ENCODE measurements at regions not wholly inside any gene's neighbourhood (a gene's known extent, or its start where the extent isn't known, plus 50 kb on each side); places are given as distances from the start of the nearest gene placed in this dataset.
"Not testable (repeated sequence)": the region's sequence is repeated elsewhere in the genome, so short reads cannot be mapped to it uniquely, and the experiment has no call there.

- Histone ChIP-seq H3K4me3 (ENCODE audit: low read depth, low read length) (no peak overlapping the region), H3K79me2 (ENCODE audit: control insufficient read depth, insufficient read depth, low read length, unreplicated experiment) (no peaks in the 10 kb centered on the region), H3K36me3 (ENCODE audit: insufficient read depth, low read length) (no peaks in the 10 kb centered on the region), H3K4me1 (ENCODE audit: control insufficient read depth, insufficient read depth, low read length, unreplicated experiment) (no peaks in the 10 kb centered on the region), H3K27ac (ENCODE audit: low read depth, low read length) (no peak overlapping the region), H2AFZ (ENCODE audit: low read length, unreplicated experiment) (no peak overlapping the region), H3K27me3 (ENCODE audit: insufficient read depth, low read length) (peaks cover 34% of the 10 kb centered on the region)
These were observed 673.6 kb downstream of the IPMK start for GRCh38 chr10:57593983-57594573.

GRCh38 chr10:57579926-57580325 lies 687.8 kb downstream of the IPMK start:
- Histone ChIP-seq H3K36me3 (ENCODE audit: insufficient read depth, low read length) (no peaks in the 10 kb centered on the region), H3K4me3 (ENCODE audit: low read depth, low read length) (no peak overlapping the region), H3K4me1 (ENCODE audit: control insufficient read depth, insufficient read depth, low read length, unreplicated experiment) (no peaks in the 10 kb centered on the region), H3K27ac (ENCODE audit: low read depth, low read length) (no peak overlapping the region), H3K27me3 (ENCODE audit: insufficient read depth, low read length) (peaks cover 8% of the 10 kb centered on the region; the same call in 1 of the 2 replicates), H3K79me2 (ENCODE audit: control insufficient read depth, insufficient read depth, low read length, unreplicated experiment) (no peaks in the 10 kb centered on the region), H2AFZ (ENCODE audit: low read length, unreplicated experiment) (no peak overlapping the region)

GRCh38 chr10:57562211-57562610 lies 705.5 kb downstream of the IPMK start:
- no peak overlapping the region for H3K4me3 ChIP-seq (ENCODE audit: low read depth, low read length)
- no peaks in the 10 kb centered on the region for H3K4me1 ChIP-seq (ENCODE audit: control insufficient read depth, insufficient read depth, low read length, unreplicated experiment)
- H3K79me2 ChIP-seq (ENCODE audit: control insufficient read depth, insufficient read depth, low read length, unreplicated experiment), result no peaks in the 10 kb centered on the region
- no peaks in the 10 kb centered on the region for H3K27me3 ChIP-seq (ENCODE audit: insufficient read depth, low read length)
- no peak overlapping the region for H3K27ac ChIP-seq (ENCODE audit: low read depth, low read length)
- no peaks in the 10 kb centered on the region for H3K36me3 ChIP-seq (ENCODE audit: insufficient read depth, low read length)
- no peak overlapping the region for H2AFZ ChIP-seq (ENCODE audit: low read length, unreplicated experiment)

- not testable (repeated sequence) for H2AFZ ChIP-seq (ENCODE audit: low read length, unreplicated experiment); H3K27me3 ChIP-seq (ENCODE audit: insufficient read depth, low read length); H3K4me3 ChIP-seq (ENCODE audit: low read depth, low read length); H3K79me2 ChIP-seq (ENCODE audit: control insufficient read depth, insufficient read depth, low read length, unreplicated experiment); H3K36me3 ChIP-seq (ENCODE audit: insufficient read depth, low read length); H3K4me1 ChIP-seq (ENCODE audit: control insufficient read depth, insufficient read depth, low read length, unreplicated experiment); H3K27ac ChIP-seq (ENCODE audit: low read depth, low read length)
These were observed 715.9 kb downstream of the IPMK start for GRCh38 chr10:57551774-57552173.

GRCh38 chr10:57535306-57535705 lies 732.4 kb downstream of the IPMK start:
- H3K79me2 ChIP-seq (ENCODE audit: control insufficient read depth, insufficient read depth, low read length, unreplicated experiment), result no peaks in the 10 kb centered on the region
- H3K27ac ChIP-seq (ENCODE audit: low read depth, low read length), result no peak overlapping the region
- no peaks in the 10 kb centered on the region for H3K36me3 ChIP-seq (ENCODE audit: insufficient read depth, low read length)
- no peak overlapping the region for H3K4me3 ChIP-seq (ENCODE audit: low read depth, low read length)
- no peaks in the 10 kb centered on the region for H3K4me1 ChIP-seq (ENCODE audit: control insufficient read depth, insufficient read depth, low read length, unreplicated experiment)
- no peaks in the 10 kb centered on the region for H3K27me3 ChIP-seq (ENCODE audit: insufficient read depth, low read length)
- H2AFZ ChIP-seq (ENCODE audit: low read length, unreplicated experiment), result no peak overlapping the region

- Histone ChIP-seq H3K36me3 (ENCODE audit: insufficient read depth, low read length) (no peaks in the 10 kb centered on the region), H3K4me1 (ENCODE audit: control insufficient read depth, insufficient read depth, low read length, unreplicated experiment) (no peaks in the 10 kb centered on the region), H3K27me3 (ENCODE audit: insufficient read depth, low read length) (no peaks in the 10 kb centered on the region), H3K27ac (ENCODE audit: low read depth, low read length) (no peak overlapping the region), H3K4me3 (ENCODE audit: low read depth, low read length) (no peak overlapping the region), H2AFZ (ENCODE audit: low read length, unreplicated experiment) (no peak overlapping the region), H3K79me2 (ENCODE audit: control insufficient read depth, insufficient read depth, low read length, unreplicated experiment) (no peaks in the 10 kb centered on the region)
These were observed 754.1 kb downstream of the IPMK start for GRCh38 chr10:57513637-57514036.

- no peak overlapping the region for H3K4me3 ChIP-seq (ENCODE audit: low read depth, low read length)
- H2AFZ ChIP-seq (ENCODE audit: low read length, unreplicated experiment), result no peak overlapping the region
- no peaks in the 10 kb centered on the region for H3K36me3 ChIP-seq (ENCODE audit: insufficient read depth, low read length)
- no peaks in the 10 kb centered on the region for H3K27me3 ChIP-seq (ENCODE audit: insufficient read depth, low read length)
- H3K4me1 ChIP-seq (ENCODE audit: control insufficient read depth, insufficient read depth, low read length, unreplicated experiment), result no peaks in the 10 kb centered on the region
- H3K79me2 ChIP-seq (ENCODE audit: control insufficient read depth, insufficient read depth, low read length, unreplicated experiment), result no peaks in the 10 kb centered on the region
- no peak overlapping the region for H3K27ac ChIP-seq (ENCODE audit: low read depth, low read length)
These were observed 759.9 kb downstream of the IPMK start for GRCh38 chr10:57507788-57508187.

- no peak overlapping the region for H3K4me3 ChIP-seq (ENCODE audit: low read depth, low read length)
- H3K27me3 ChIP-seq (ENCODE audit: insufficient read depth, low read length), result no peaks in the 10 kb centered on the region
- H3K27ac ChIP-seq (ENCODE audit: low read depth, low read length), result no peak overlapping the region
- no peaks in the 10 kb centered on the region for H3K79me2 ChIP-seq (ENCODE audit: control insufficient read depth, insufficient read depth, low read length, unreplicated experiment)
- no peaks in the 10 kb centered on the region for H3K4me1 ChIP-seq (ENCODE audit: control insufficient read depth, insufficient read depth, low read length, unreplicated experiment)
- no peaks in the 10 kb centered on the region for H3K36me3 ChIP-seq (ENCODE audit: insufficient read depth, low read length)
- H2AFZ ChIP-seq (ENCODE audit: low read length, unreplicated experiment), result no peak overlapping the region
These were observed 761.1 kb downstream of the IPMK start for GRCh38 chr10:57506414-57507094.

GRCh38 chr10:57494486-57494885 lies 773.2 kb downstream of the IPMK start:
- Histone ChIP-seq H3K79me2 (ENCODE audit: control insufficient read depth, insufficient read depth, low read length, unreplicated experiment) (no peaks in the 10 kb centered on the region), H3K36me3 (ENCODE audit: insufficient read depth, low read length) (no peaks in the 10 kb centered on the region), H3K27me3 (ENCODE audit: insufficient read depth, low read length) (no peaks in the 10 kb centered on the region), H3K4me3 (ENCODE audit: low read depth, low read length) (no peak overlapping the region), H2AFZ (ENCODE audit: low read length, unreplicated experiment) (no peak overlapping the region), H3K27ac (ENCODE audit: low read depth, low read length) (no peak overlapping the region), H3K4me1 (ENCODE audit: control insufficient read depth, insufficient read depth, low read length, unreplicated experiment) (no peaks in the 10 kb centered on the region)

GRCh38 chr10:57482259-57482658 lies 785.4 kb downstream of the IPMK start:
- no peaks in the 10 kb centered on the region for H3K4me1 ChIP-seq (ENCODE audit: control insufficient read depth, insufficient read depth, low read length, unreplicated experiment)
- H3K4me3 ChIP-seq (ENCODE audit: low read depth, low read length), result no peak overlapping the region
- no peaks in the 10 kb centered on the region for H3K27me3 ChIP-seq (ENCODE audit: insufficient read depth, low read length)
- H3K27ac ChIP-seq (ENCODE audit: low read depth, low read length), result no peak overlapping the region
- no peak overlapping the region for H2AFZ ChIP-seq (ENCODE audit: low read length, unreplicated experiment)
- no peaks in the 10 kb centered on the region for H3K36me3 ChIP-seq (ENCODE audit: insufficient read depth, low read length)
- no peaks in the 10 kb centered on the region for H3K79me2 ChIP-seq (ENCODE audit: control insufficient read depth, insufficient read depth, low read length, unreplicated experiment)

GRCh38 chr10:57472823-57473619 lies 794.7 kb downstream of the IPMK start:
- Histone ChIP-seq H3K79me2 (ENCODE audit: control insufficient read depth, insufficient read depth, low read length, unreplicated experiment) (no peaks in the 10 kb centered on the region), H3K27me3 (ENCODE audit: insufficient read depth, low read length) (no peaks in the 10 kb centered on the region), H2AFZ (ENCODE audit: low read length, unreplicated experiment) (no peak overlapping the region), H3K4me3 (ENCODE audit: low read depth, low read length) (no peak overlapping the region), H3K27ac (ENCODE audit: low read depth, low read length) (no peak overlapping the region), H3K4me1 (ENCODE audit: control insufficient read depth, insufficient read depth, low read length, unreplicated experiment) (no peaks in the 10 kb centered on the region), H3K36me3 (ENCODE audit: insufficient read depth, low read length) (no peaks in the 10 kb centered on the region)

All from ACC112 (cell line).